OCI-LY1 (cell line): ENCODE measurements at regions not wholly inside any gene's neighbourhood (a gene's known extent, or its start where the extent isn't known, plus 50 kb on each side); places are given as distances from the start of the nearest gene placed in this dataset.
A peak's percentile ranks its signal among the peaks of the same experiment; 100 is the strongest.

Experiments
- CTCF ChIP-seq: fragments of 200-600 bp; sonication (generic), shearing (Covaris generic); IDR thresholded peaks from 2 replicates; pipeline ENCODE4 v1.5.1; 2017; ENCODE audit warnings: mild to moderate bottlenecking, antibody characterized with exemption, low read length, moderate library complexity, mixed read lengths
- EZH2 ChIP-seq: fragments of 200-600 bp; sonication (generic), shearing (Covaris generic); IDR thresholded peaks from 2 replicates; pipeline ENCODE4 v1.8.0; 2017; ENCODE audit warnings: borderline replicate concordance, mixed run types, mild to moderate bottlenecking, antibody characterized with exemption, low read length, moderate library complexity, mixed read lengths

GRCh38 chr7:25854608-25855497 lies 297.1 kb upstream of the NFE2L3 start:
- TF ChIP-seq CTCF = peak; percentile 89
- TF ChIP-seq EZH2 = no peak
